Endothelial cell of umbilical vein (primary cell): ENCODE measurements at regions not wholly inside any gene's neighbourhood (a gene's known extent, or its start where the extent isn't known, plus 50 kb on each side); places are given as distances from the start of the nearest gene placed in this dataset.

Experiments
- CTCF ChIP-seq, 2 donors: IDR thresholded peaks; 1 replicate in 1 of 2; 2 replicates in 1 of 2; pipeline ENCODE4 v1.5.1; 2011; ENCODE audit warnings: low read length in 2 of 2, mild to moderate bottlenecking in 2 of 2, moderate library complexity in 2 of 2, control low read depth in 1 of 2, inconsistent platforms in 1 of 2, low read depth in 1 of 2; ENCODE audit not compliant: insufficient read depth in 1 of 2; ENCODE audit errors: extremely low read depth in 1 of 2
- EZH2 ChIP-seq: IDR thresholded peaks from 2 replicates; pipeline ENCODE4 v1.6.1; 2012; ENCODE audit warnings: borderline replicate concordance, low read depth, mild to moderate bottlenecking, moderate library complexity, low read length, inconsistent platforms; ENCODE audit not compliant: severe bottlenecking
- FOS ChIP-seq: IDR thresholded peaks from 2 replicates; pipeline ENCODE4 v1.6.1; 2011; ENCODE audit warnings: mild to moderate bottlenecking, low read length, moderate library complexity, borderline replicate concordance; ENCODE audit not compliant: insufficient read depth
- MAX ChIP-seq: IDR thresholded peaks from 2 replicates; pipeline ENCODE4 v1.6.1; 2011; ENCODE audit not compliant: insufficient read depth, insufficient read length
- POLR2AphosphoS5 ChIP-seq: IDR thresholded peaks from 2 replicates; pipeline ENCODE4 v1.6.1; 2012; ENCODE audit warnings: low read depth, mild to moderate bottlenecking, control low read depth, low read length, moderate library complexity; ENCODE audit not compliant: insufficient read depth

- TF ChIP-seq EZH2 = no peak
- TF ChIP-seq CTCF (IDR thresholded peaks at IDR 0.05; ENCODE audit: extremely low read depth in 1 of 2, insufficient read depth in 1 of 2, low read depth in 1 of 2, low read length in 2 of 2) = no peak
- TF ChIP-seq FOS = no peak
- no peak for TF ChIP-seq POLR2AphosphoS5
- TF ChIP-seq MAX = no peak
Observed at GRCh38 chr6:14763616-14764015, 482.3 kb upstream of the JARID2 start.
